Astrocyte (in vitro differentiated cells and primary cell): ENCODE measurements at regions not wholly inside any gene's neighbourhood (a gene's known extent, or its start where the extent isn't known, plus 50 kb on each side); places are given as distances from the start of the nearest gene placed in this dataset.

Experiments
- DNase-seq: peaks from one replicate; pipeline ENCODE4 v3.0.0-alpha.2; 2010; ENCODE audit warnings: low read depth
- FAIRE-seq: peaks from 2 replicates; lab custom pipeline; 2011; peaks lifted over from hg19 to GRCh38; lab: Jason Lieb, UNC
- H2AFZ ChIP-seq: 2 replicates; pipeline ENCODE4 v1.6.0; 2012; ENCODE audit warnings: low read depth, low read length, inconsistent platforms
- H3K27ac ChIP-seq: 2 replicates; pipeline ENCODE4 v1.5.1; 2011; ENCODE audit warnings: low read depth, low read length, inconsistent platforms
- H3K27me3 ChIP-seq: 2 replicates; pipeline ENCODE4 v1.6.0; 2011; ENCODE audit warnings: low read length, inconsistent platforms; ENCODE audit not compliant: insufficient read depth
- H3K36me3 ChIP-seq: 2 replicates; pipeline ENCODE4 v1.5.1; 2011; ENCODE audit warnings: low read length, inconsistent platforms; ENCODE audit not compliant: insufficient read depth
- H3K4me1 ChIP-seq: 2 replicates; pipeline ENCODE4 v1.5.1; 2011; ENCODE audit warnings: low read length, inconsistent platforms; ENCODE audit not compliant: insufficient read depth
- H3K4me2 ChIP-seq: 2 replicates; pipeline ENCODE4 v1.6.0; 2012; ENCODE audit warnings: low read length, inconsistent platforms
- H3K4me3 ChIP-seq: 2 replicates; pipeline ENCODE4 v1.5.1; 2011; ENCODE audit warnings: low read depth, mild to moderate bottlenecking, low read length, inconsistent platforms; ENCODE audit not compliant: insufficient read depth
- H3K79me2 ChIP-seq: 2 replicates; pipeline ENCODE4 v1.6.0; 2012; ENCODE audit warnings: mild to moderate bottlenecking, low read length, inconsistent platforms; ENCODE audit not compliant: insufficient read depth
- H3K9ac ChIP-seq: 2 replicates; pipeline ENCODE4 v1.6.0; 2012; ENCODE audit warnings: mild to moderate bottlenecking, low read length, inconsistent platforms
- H3K9me3 ChIP-seq: 2 replicates; pipeline ENCODE4 v1.5.1; 2012; ENCODE audit warnings: low read depth, mild to moderate bottlenecking, low read length, inconsistent platforms; ENCODE audit not compliant: insufficient read depth
- H4K20me1 ChIP-seq: 2 replicates; pipeline ENCODE4 v1.6.0; 2012; ENCODE audit warnings: low read length, inconsistent platforms; ENCODE audit not compliant: insufficient read depth
- H3K27ac Mint-ChIP-seq: one replicate; pipeline ENCODE4 v1.8.0; 2021; ENCODE audit warnings: mild to moderate bottlenecking, mixed read lengths; ENCODE audit not compliant: unreplicated experiment
- H3K27me3 Mint-ChIP-seq: one replicate; pipeline ENCODE4 v1.8.0; 2021; ENCODE audit warnings: low read depth, mixed read lengths; ENCODE audit not compliant: unreplicated experiment
- H3K36me3 Mint-ChIP-seq: one replicate; pipeline ENCODE4 v1.8.0; 2021; ENCODE audit warnings: low read depth, mixed read lengths; ENCODE audit not compliant: unreplicated experiment
- H3K4me1 Mint-ChIP-seq: one replicate; pipeline ENCODE4 v1.8.0; 2021; ENCODE audit warnings: low read depth, mixed read lengths; ENCODE audit not compliant: unreplicated experiment
- H3K4me3 Mint-ChIP-seq: one replicate; pipeline ENCODE4 v1.8.0; 2021; ENCODE audit warnings: mild to moderate bottlenecking, moderate library complexity, mixed read lengths; ENCODE audit not compliant: unreplicated experiment
- H3K9me3 Mint-ChIP-seq: one replicate; pipeline ENCODE4 v1.8.0; 2021; ENCODE audit warnings: mild to moderate bottlenecking, mixed read lengths; ENCODE audit not compliant: unreplicated experiment
- CTCF ChIP-seq: IDR thresholded peaks from 2 replicates; pipeline ENCODE4 v1.5.1; 2011; ENCODE audit warnings: low read depth, mild to moderate bottlenecking, inconsistent platforms, low read length, moderate library complexity; ENCODE audit not compliant: insufficient read depth
- EZH2 ChIP-seq: IDR thresholded peaks from 2 replicates; pipeline ENCODE4 v1.6.1; 2012; ENCODE audit warnings: mild to moderate bottlenecking, low read length, inconsistent platforms; ENCODE audit not compliant: insufficient read depth

- H4K20me1 ChIP-seq, result no peaks in the 10 kb centered on the region
- H3K4me2 ChIP-seq, result no peak overlapping the region
- no peak overlapping the region for H3K9ac ChIP-seq
- Mint-ChIP-seq H3K4me1 (peaks cover 19% of the 10 kb centered on the region), H3K9me3 (peaks cover 11% of the 10 kb centered on the region), H3K4me3 (no peak overlapping the region), H3K27ac (no peak overlapping the region), H3K36me3 (peaks cover 2% of the 10 kb centered on the region), H3K27me3 (peaks cover 82% of the 10 kb centered on the region)
- no peaks in the 10 kb centered on the region for H3K9me3 ChIP-seq
- no peak overlapping the region for H2AFZ ChIP-seq
- no peaks in the 10 kb centered on the region for H3K79me2 ChIP-seq
- H3K27me3 ChIP-seq, result peaks cover 24% of the 10 kb centered on the region
- TF ChIP-seq EZH2, result no peak
- TF ChIP-seq CTCF, result no peak
- no peak for FAIRE-seq
- no peak for DNase-seq
- H3K27ac ChIP-seq, result no peak overlapping the region
- no peaks in the 10 kb centered on the region for H3K36me3 ChIP-seq
- H3K4me3 ChIP-seq, result no peak overlapping the region
- peaks cover under 1% of the 10 kb centered on the region for H3K4me1 ChIP-seq
Measured at GRCh38 chr15:70186152-70186551, 88.4 kb upstream of the TLE3 start.

- Histone ChIP-seq H3K9me3 (no peaks in the 10 kb centered on the region), H3K79me2 (no peaks in the 10 kb centered on the region), H3K4me3 (no peak overlapping the region), H3K4me2 (no peak overlapping the region), H3K4me1 (peaks cover 3% of the 10 kb centered on the region), H2AFZ (no peak overlapping the region), H3K27ac (no peak overlapping the region), H3K27me3 (peaks cover 23% of the 10 kb centered on the region), H4K20me1 (no peaks in the 10 kb centered on the region), H3K9ac (no peak overlapping the region), H3K36me3 (no peaks in the 10 kb centered on the region)
- Mint-ChIP-seq H3K27me3 (peaks cover 85% of the 10 kb centered on the region), H3K4me3 (no peak overlapping the region), H3K9me3 (peaks cover 7% of the 10 kb centered on the region), H3K36me3 (peaks cover 2% of the 10 kb centered on the region), H3K4me1 (peaks cover 19% of the 10 kb centered on the region), H3K27ac (no peak overlapping the region)
- no peak for TF ChIP-seq EZH2
- no peak for TF ChIP-seq CTCF
- DNase-seq (peak; percentile 53), FAIRE-seq (no peak)
Measured at GRCh38 chr15:70185251-70185711, 87.6 kb upstream of the TLE3 start.

- FAIRE-seq (no peak), DNase-seq (no peak)
- Histone ChIP-seq H3K9ac (no peak overlapping the region), H3K27ac (no peak overlapping the region), H2AFZ (no peak overlapping the region), H3K4me2 (no peak overlapping the region), H3K27me3 (peaks cover 22% of the 10 kb centered on the region), H3K9me3 (no peaks in the 10 kb centered on the region), H4K20me1 (no peaks in the 10 kb centered on the region), H3K79me2 (no peaks in the 10 kb centered on the region), H3K4me3 (no peak overlapping the region), H3K4me1 (peaks cover 3% of the 10 kb centered on the region), H3K36me3 (no peaks in the 10 kb centered on the region)
- H3K9me3 Mint-ChIP-seq, result peaks cover 3% of the 10 kb centered on the region
- H3K27ac Mint-ChIP-seq, result no peak overlapping the region
- H3K27me3 Mint-ChIP-seq, result peaks cover 84% of the 10 kb centered on the region
- TF ChIP-seq CTCF (no peak), EZH2 (no peak)
- no peak overlapping the region for H3K4me3 Mint-ChIP-seq
- H3K36me3 Mint-ChIP-seq, result peaks cover 4% of the 10 kb centered on the region
- peaks cover 19% of the 10 kb centered on the region for H3K4me1 Mint-ChIP-seq
Measured at GRCh38 chr15:70182858-70183695, 85.4 kb upstream of the TLE3 start.
